ENCODE measurements at regions not wholly inside any gene's neighbourhood (a gene's known extent, or its start where the extent isn't known, plus 50 kb on each side); places are given as distances from the start of the nearest gene placed in this dataset.

DNA sequence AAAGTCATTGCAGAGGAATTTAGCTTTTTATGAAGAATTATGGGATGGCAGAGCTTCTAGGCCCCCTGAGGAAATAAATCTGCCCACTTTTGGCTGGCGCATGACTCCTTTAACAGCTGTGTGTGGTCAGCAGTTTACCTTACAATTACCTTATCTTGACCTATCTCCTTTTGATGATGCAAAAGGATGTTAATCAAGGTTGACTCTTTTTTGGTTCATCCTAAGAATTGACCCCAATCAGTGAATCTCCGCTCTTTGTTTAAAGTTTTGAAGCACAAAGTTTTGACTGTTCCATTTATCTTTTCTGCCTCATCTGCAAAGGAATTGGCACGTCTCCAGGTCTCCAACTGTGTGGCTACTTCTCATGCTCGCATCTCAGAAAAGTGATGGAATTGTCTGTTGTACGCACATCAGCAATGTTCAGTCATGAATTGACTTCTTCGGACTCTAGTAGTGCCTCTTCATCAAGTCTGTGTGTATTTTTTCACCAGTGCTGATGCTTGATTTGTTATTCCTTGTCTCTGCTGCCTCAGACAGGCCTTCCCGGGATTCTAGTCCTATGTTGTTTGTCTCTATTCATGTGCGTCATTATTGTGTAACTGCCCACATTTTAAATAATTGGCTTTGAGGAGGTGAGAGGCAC, 196.2 kb upstream of the CFAP20DC start (continued):
- TF ChIP-seq FOSL2 (IDR thresholded peaks at IDR 0.05) = no peak
- no peak for TF ChIP-seq FOSL2 (CRISPR knock-in tag; IDR thresholded peaks at IDR 0.05)

DNA sequence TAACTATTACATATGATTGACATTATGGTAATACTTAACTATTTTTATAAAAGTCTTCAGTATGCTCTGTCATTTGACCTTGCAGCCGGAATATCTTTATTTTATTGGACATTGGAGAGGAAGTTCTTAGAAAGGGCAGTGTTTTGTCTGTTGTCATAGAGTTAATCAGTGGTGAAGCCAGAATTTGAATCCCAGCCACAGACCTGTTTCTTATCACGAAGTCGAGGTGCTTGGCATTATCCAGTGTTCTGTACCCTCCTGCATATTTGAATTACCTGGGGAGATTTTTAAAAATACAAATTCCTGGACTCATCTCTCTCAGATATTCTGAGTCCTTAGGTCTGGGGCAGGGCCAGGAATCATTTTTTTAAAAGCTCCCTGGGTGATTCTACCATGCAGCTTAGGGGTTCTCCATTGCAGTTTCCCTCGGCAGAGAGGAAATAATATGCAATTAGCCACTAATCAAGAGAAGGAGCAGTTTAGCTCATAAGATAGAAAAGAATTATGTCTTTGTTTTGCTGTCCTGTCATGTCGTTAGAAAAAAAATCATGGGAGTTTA, 195.6 kb upstream of the CFAP20DC start:
- no peak overlapping the region for H3K4me2 ChIP-seq

DNA sequence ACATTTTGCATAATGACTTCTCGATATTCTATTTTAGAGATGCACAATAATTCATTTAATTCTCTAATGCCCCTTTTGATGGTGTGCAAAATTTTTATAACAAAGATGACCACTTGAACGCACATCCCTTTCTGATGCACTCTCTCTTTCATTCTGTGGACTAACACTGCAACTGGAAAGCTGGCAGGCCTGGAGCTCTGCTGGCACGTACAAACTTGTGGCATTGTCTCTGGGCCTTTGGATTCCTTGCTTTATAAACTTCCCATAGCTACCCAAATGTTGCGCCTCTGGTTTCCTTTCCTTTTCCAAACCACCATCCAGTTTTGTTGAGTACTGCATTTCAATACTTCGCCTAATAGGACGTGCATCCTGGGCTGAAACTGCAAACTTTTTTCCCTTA, 194.5 kb upstream of the CFAP20DC start:
- Histone ChIP-seq H3K4me3 (no peak overlapping the region), H3K27ac (no peak overlapping the region), H3K9me3 (no peaks in the 10 kb centered on the region), H3K4me1 (no peaks in the 10 kb centered on the region), H3K4me2 (no peak overlapping the region)
- WGBS (ENCODE audit: missing lambda C conversion rate) = 50% methylated on average over 6 of the region's 6 CpGs
- FAIRE-seq (no peak), DNase-seq (ENCODE audit: low read depth in 1 of 2, low spot score in 1 of 2) (no peak), ATAC-seq (no peak)
- TF ChIP-seq MAFK (IDR thresholded peaks at IDR 0.05; ENCODE audit: partially characterized antibody) (no peak), FOXS1 (CRISPR knock-in tag; IDR thresholded peaks at IDR 0.05) (no peak), EP300 (IDR thresholded peaks at IDR 0.05) (no peak), GATA3 (IDR thresholded peaks at IDR 0.05; ENCODE audit: borderline replicate concordance) (no peak)
- POLR2A ChIA-PET = no interaction called here
- CTCF ChIA-PET = interaction anchor here (0.6 kb wide), 1 partner anchor 11 kb away, joined by 3 read pairs; no protein-coding TSS in a partner anchor

More for the DNA sequence above, 195.6 kb upstream of the CFAP20DC start:
- ATAC-seq (no peak), DNase-seq (ENCODE audit: low read depth in 1 of 2, low spot score in 1 of 2) (no peak), FAIRE-seq (no peak)
- Histone ChIP-seq H3K4me3 (no peak overlapping the region), H3K9me3 (no peaks in the 10 kb centered on the region), H3K4me1 (no peaks in the 10 kb centered on the region), H3K27ac (no peak overlapping the region)
- WGBS (ENCODE audit: missing lambda C conversion rate) = 21% methylated on average over 5 of the region's 5 CpGs
- ChIA-PET POLR2A (no interaction called here), CTCF (no interaction called here)
- TF ChIP-seq HEYL (CRISPR knock-in tag; IDR thresholded peaks at IDR 0.05) = no peak
- TF ChIP-seq PHF8 (IDR thresholded peaks at IDR 0.05; ENCODE audit: borderline replicate concordance, low read depth) = no peak
- TF ChIP-seq ESRRA (IDR thresholded peaks at IDR 0.05; ENCODE audit: borderline replicate concordance, low read length) = no peak
- TF ChIP-seq POLR2AphosphoS2 (conservative IDR thresholded peaks at IDR 0.05; ENCODE audit: low read length) = no peak
- no peak for TF ChIP-seq NFE2L2 (conservative IDR thresholded peaks at IDR 0.05; ENCODE audit: low read length)
- TF ChIP-seq RAD21 (conservative IDR thresholded peaks at IDR 0.05 in 1 of 2, IDR thresholded peaks at IDR 0.05 in 1 of 2) = no peak
- TF ChIP-seq ZNF302 (CRISPR knock-in tag; IDR thresholded peaks at IDR 0.05) = no peak
- TF ChIP-seq CHD2 (IDR thresholded peaks at IDR 0.05; ENCODE audit: low read length, partially characterized antibody) = no peak
- no peak for TF ChIP-seq MAFK (IDR thresholded peaks at IDR 0.05; ENCODE audit: partially characterized antibody)
- no peak for TF ChIP-seq NPAS2 (CRISPR knock-in tag; IDR thresholded peaks at IDR 0.05; ENCODE audit: borderline replicate concordance)
- TF ChIP-seq, protein P1, sequence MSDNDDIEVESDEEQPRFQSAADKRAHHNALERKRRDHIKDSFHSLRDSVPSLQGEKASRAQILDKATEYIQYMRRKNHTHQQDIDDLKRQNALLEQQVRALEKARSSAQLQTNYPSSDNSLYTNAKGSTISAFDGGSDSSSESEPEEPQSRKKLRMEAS (IDR thresholded peaks at IDR 0.05) = no peak
- TF ChIP-seq, protein P2, sequence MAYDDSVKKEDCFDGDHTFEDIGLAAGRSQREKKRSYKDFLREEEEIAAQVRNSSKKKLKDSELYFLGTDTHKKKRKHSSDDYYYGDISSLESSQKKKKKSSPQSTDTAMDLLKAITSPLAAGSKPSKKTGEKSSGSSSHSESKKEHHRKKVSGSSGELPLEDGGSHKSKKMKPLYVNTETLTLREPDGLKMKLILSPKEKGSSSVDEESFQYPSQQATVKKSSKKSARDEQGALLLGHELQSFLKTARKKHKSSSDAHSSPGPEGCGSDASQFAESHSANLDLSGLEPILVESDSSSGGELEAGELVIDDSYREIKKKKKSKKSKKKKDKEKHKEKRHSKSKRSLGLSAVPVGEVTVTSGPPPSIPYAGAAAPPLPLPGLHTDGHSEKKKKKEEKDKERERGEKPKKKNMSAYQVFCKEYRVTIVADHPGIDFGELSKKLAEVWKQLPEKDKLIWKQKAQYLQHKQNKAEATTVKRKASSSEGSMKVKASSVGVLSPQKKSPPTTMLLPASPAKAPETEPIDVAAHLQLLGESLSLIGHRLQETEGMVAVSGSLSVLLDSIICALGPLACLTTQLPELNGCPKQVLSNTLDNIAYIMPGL (CRISPR knock-in tag; IDR thresholded peaks at IDR 0.05; ENCODE audit: borderline replicate concordance) = no peak
- no peak for TF ChIP-seq CHD4 (IDR thresholded peaks at IDR 0.05; ENCODE audit: borderline replicate concordance)
- TF ChIP-seq RARB (CRISPR knock-in tag; IDR thresholded peaks at IDR 0.05) = no peak
- no peak for TF ChIP-seq RNF2 (IDR thresholded peaks at IDR 0.05; ENCODE audit: borderline replicate concordance, low read depth)
- TF ChIP-seq HOXB5 (CRISPR knock-in tag; IDR thresholded peaks at IDR 0.05) = no peak
- TF ChIP-seq, protein P3, sequence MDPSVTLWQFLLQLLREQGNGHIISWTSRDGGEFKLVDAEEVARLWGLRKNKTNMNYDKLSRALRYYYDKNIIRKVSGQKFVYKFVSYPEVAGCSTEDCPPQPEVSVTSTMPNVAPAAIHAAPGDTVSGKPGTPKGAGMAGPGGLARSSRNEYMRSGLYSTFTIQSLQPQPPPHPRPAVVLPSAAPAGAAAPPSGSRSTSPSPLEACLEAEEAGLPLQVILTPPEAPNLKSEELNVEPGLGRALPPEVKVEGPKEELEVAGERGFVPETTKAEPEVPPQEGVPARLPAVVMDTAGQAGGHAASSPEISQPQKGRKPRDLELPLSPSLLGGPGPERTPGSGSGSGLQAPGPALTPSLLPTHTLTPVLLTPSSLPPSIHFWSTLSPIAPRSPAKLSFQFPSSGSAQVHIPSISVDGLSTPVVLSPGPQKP (IDR thresholded peaks at IDR 0.05; ENCODE audit: low read depth, low read length) = no peak
- TF ChIP-seq EHMT2 (IDR thresholded peaks at IDR 0.05; ENCODE audit: low read depth) = no peak
- no peak for TF ChIP-seq KDM5A (IDR thresholded peaks at IDR 0.05)
